ENCODE measurements at regions not wholly inside any gene's neighbourhood (a gene's known extent, or its start where the extent isn't known, plus 50 kb on each side); places are given as distances from the start of the nearest gene placed in this dataset.

- SMC1A ChIA-PET (ENCODE audit: uncharacterized antibody, unreplicated experiment): no interaction called here
- WGBS (ENCODE audit: insufficient coverage, insufficient replicate concordance, low lambda C conversion rate, missing lambda C conversion rate): 0% methylated on average over 1 of the region's 1 CpG
- Histone ChIP-seq H2AFZ (ENCODE audit: control insufficient read depth, low read depth, low read length) (no peak overlapping the region), H3K36me3 (ENCODE audit: control insufficient read depth in 2 of 2, insufficient read depth in 2 of 2, low read length in 1 of 2) (no peaks in the 10 kb centered on the region), H3K9me3 (replicated peaks; ENCODE audit: control insufficient read depth, insufficient read depth, low read length) (no peaks in the 10 kb centered on the region), H3K79me2 (ENCODE audit: control insufficient read depth, insufficient read depth, low read length) (no peaks in the 10 kb centered on the region), H3K4me3 (no peak overlapping the region), H4K20me1 (ENCODE audit: control insufficient read depth, insufficient read depth) (no peaks in the 10 kb centered on the region), H3K4me1 (ENCODE audit: control insufficient read depth, insufficient read depth, low read length) (no peaks in the 10 kb centered on the region), H3K9ac (ENCODE audit: control insufficient read depth, insufficient read depth, low read length) (no peak overlapping the region), H3K27ac (ENCODE audit: control insufficient read depth, insufficient read depth) (no peak overlapping the region), H3K4me2 (ENCODE audit: control insufficient read depth, insufficient read depth) (no peak overlapping the region), H3K27me3 (replicated peaks in 1 of 2; ENCODE audit: control insufficient read depth in 2 of 2, insufficient read depth in 2 of 2, low read length in 1 of 2) (no peaks in the 10 kb centered on the region)
- FAIRE-seq (no peak), ATAC-seq (no peak), DNase-seq (ENCODE audit: low read depth, low spot score) (no peak)
- intact Hi-C loops (cut with micrococcal nuclease; ENCODE audit: unreplicated experiment): no loop called here
- BruUV-seq (replicated peaks): no TSS peak
- TF ChIP-seq CBFB (IDR thresholded peaks at IDR 0.05; ENCODE audit: low read depth) (no peak), IRF4 (IDR thresholded peaks at IDR 0.05; ENCODE audit: low read depth, low read length) (no peak), IKZF2 (IDR thresholded peaks at IDR 0.05) (no peak), GABPA (IDR thresholded peaks at IDR 0.05; ENCODE audit: low read depth) (no peak), KDM1A (IDR thresholded peaks at IDR 0.05; ENCODE audit: borderline replicate concordance) (no peak), NFIC (IDR thresholded peaks at IDR 0.05; ENCODE audit: low read depth, low read length) (no peak), MTA2 (IDR thresholded peaks at IDR 0.05; ENCODE audit: low read depth) (no peak), ZNF592 (IDR thresholded peaks at IDR 0.05) (no peak), STAT1 (conservative IDR thresholded peaks at IDR 0.05) (no peak), NFXL1 (IDR thresholded peaks at IDR 0.05; ENCODE audit: borderline replicate concordance) (no peak)
- TF ChIP-seq, protein P1, sequence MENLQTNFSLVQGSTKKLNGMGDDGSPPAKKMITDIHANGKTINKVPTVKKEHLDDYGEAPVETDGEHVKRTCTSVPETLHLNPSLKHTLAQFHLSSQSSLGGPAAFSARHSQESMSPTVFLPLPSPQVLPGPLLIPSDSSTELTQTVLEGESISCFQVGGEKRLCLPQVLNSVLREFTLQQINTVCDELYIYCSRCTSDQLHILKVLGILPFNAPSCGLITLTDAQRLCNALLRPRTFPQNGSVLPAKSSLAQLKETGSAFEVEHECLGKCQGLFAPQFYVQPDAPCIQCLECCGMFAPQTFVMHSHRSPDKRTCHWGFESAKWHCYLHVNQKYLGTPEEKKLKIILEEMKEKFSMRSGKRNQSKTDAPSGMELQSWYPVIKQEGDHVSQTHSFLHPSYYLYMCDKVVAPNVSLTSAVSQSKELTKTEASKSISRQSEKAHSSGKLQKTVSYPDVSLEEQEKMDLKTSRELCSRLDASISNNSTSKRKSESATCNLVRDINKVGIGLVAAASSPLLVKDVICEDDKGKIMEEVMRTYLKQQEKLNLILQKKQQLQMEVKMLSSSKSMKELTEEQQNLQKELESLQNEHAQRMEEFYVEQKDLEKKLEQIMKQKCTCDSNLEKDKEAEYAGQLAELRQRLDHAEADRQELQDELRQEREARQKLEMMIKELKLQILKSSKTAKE (IDR thresholded peaks at IDR 0.05; ENCODE audit: low read depth, poor library complexity, severe bottlenecking): no peak
- TF ChIP-seq, protein P2, sequence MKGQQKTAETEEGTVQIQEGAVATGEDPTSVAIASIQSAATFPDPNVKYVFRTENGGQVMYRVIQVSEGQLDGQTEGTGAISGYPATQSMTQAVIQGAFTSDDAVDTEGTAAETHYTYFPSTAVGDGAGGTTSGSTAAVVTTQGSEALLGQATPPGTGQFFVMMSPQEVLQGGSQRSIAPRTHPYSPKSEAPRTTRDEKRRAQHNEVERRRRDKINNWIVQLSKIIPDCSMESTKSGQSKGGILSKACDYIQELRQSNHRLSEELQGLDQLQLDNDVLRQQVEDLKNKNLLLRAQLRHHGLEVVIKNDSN (IDR thresholded peaks at IDR 0.05; ENCODE audit: borderline replicate concordance, extremely low read length, insufficient read depth, low read depth, low read length): no peak
- in situ Hi-C loops (cut with MboI): no loop called here
- RAD21 ChIA-PET (ENCODE audit: unreplicated experiment): no interaction called here
- POLR2A ChIA-PET: no interaction called here
- CTCF ChIA-PET: no interaction called here
Observed at GRCh38 chr14:85987292-85987691, 457.3 kb downstream of the FLRT2 start.
